HepG2 (cell line): ENCODE measurements at regions not wholly inside any gene's neighbourhood (a gene's known extent, or its start where the extent isn't known, plus 50 kb on each side); places are given as distances from the start of the nearest gene placed in this dataset.

Experiments
- ATAC-seq: fragments of 200-7000 bp; cut with Tn5 transposase; 3 replicates; pipeline ENCODE4 v1.9.1; 2020; ENCODE audit warnings: mild to moderate bottlenecking, moderate library complexity
- BruUV-seq: library from RNA; stranded (reverse); fragments of 400-500 nt; replicated peaks from 2 replicates; lab custom pipeline; 2021; lab: Mats Ljungman, UMichigan
- CTCF ChIA-PET: fragments of 300-600 bp; formaldehyde crosslinking; extraction: SDS; loops from one replicate; lab custom pipeline; 2021; ENCODE audit warnings: low total read pairs, inconsistent platforms, low intra/inter-chr PET ratio; lab: Yijun Ruan, JAX
- POLR2A ChIA-PET: fragments of 350-600 bp; sonication (Branson Sonifier 250); formaldehyde crosslinking; loops from one replicate; lab custom pipeline; 2020; ENCODE audit warnings: antibody characterized with exemption, inconsistent platforms; lab: Yijun Ruan, JAX
- DNase-seq: peaks from one replicate; pipeline ENCODE4 v3.0.0-alpha.2; 2015; ENCODE audit warnings: low spot score
- FAIRE-seq: peaks from 3 replicates; lab custom pipeline; 2011; peaks lifted over from hg19 to GRCh38; lab: Jason Lieb, UNC
- H2AFZ ChIP-seq: one replicate; pipeline ENCODE4 v1.6.1; 2011; ENCODE audit warnings: low read length, inconsistent platforms
- H3K27ac ChIP-seq: fragments of 300-600 bp; 3 replicates; pipeline ENCODE4 v1.8.0; 2011; ENCODE audit warnings: mixed run types, mild to moderate bottlenecking, mixed read lengths, low read length, inconsistent platforms; ENCODE audit not compliant: insufficient read depth; ENCODE audit errors: extremely low read length
- H3K27me3 ChIP-seq, 2 experiments: fragments of 200-600 bp in 1 of 2; 2 replicates in 1 of 2; 3 replicates in 1 of 2; pipeline versions ENCODE4 v1.6.0 to v1.8.0; 2011; ENCODE audit warnings: low read length in 2 of 2, mild to moderate bottlenecking in 2 of 2, moderate library complexity in 2 of 2, inconsistent platforms in 1 of 2; ENCODE audit not compliant: insufficient read depth in 2 of 2, control insufficient read depth in 1 of 2
- H3K36me3 ChIP-seq, 2 experiments: fragments of 200-600 bp in 1 of 2; replicated peaks in 1 of 2; 2 replicates in 1 of 2; 3 replicates in 1 of 2; pipeline versions ENCODE4 v1.5.1 to v1.8.0; 2011; ENCODE audit warnings: low read length in 2 of 2, inconsistent platforms in 1 of 2; ENCODE audit not compliant: insufficient read depth in 2 of 2, control insufficient read depth in 1 of 2
- H3K4me1 ChIP-seq: 2 replicates; pipeline ENCODE4 v1.5.1; 2012; ENCODE audit warnings: low read length, inconsistent platforms; ENCODE audit not compliant: insufficient read depth
- H3K4me2 ChIP-seq: 2 replicates; pipeline ENCODE4 v1.6.0; 2011; ENCODE audit warnings: low read depth, low read length, inconsistent platforms
- H3K4me3 ChIP-seq, 3 experiments: fragments of 200-600 bp in 1 of 3; sonication (generic), shearing (Covaris generic) in 1 of 3; replicated peaks in 1 of 3; 2 replicates each; pipeline ENCODE4 v1.5.1; 2011 to 2016; ENCODE audit warnings: low read length in 3 of 3, inconsistent platforms in 2 of 3, low read depth in 2 of 3, mild to moderate bottlenecking in 2 of 3, control low read depth in 1 of 3, mixed read lengths in 1 of 3; ENCODE audit not compliant: insufficient read depth in 1 of 3
- H3K79me2 ChIP-seq: one replicate; pipeline ENCODE4 v1.6.1; 2011; ENCODE audit warnings: low read length, inconsistent platforms; ENCODE audit not compliant: insufficient read depth
- H3K9ac ChIP-seq: 2 replicates; pipeline ENCODE4 v1.6.0; 2011; ENCODE audit warnings: mild to moderate bottlenecking, low read depth, low read length, inconsistent platforms; ENCODE audit not compliant: insufficient read depth
- H3K9me3 ChIP-seq: 2 replicates; pipeline ENCODE4 v1.5.1; 2012; ENCODE audit warnings: mild to moderate bottlenecking, low read length
- H4K20me1 ChIP-seq: 2 replicates; pipeline ENCODE4 v1.6.0; 2011; ENCODE audit warnings: inconsistent platforms, mild to moderate bottlenecking, low read length, moderate library complexity; ENCODE audit not compliant: insufficient read depth
- ELK4 ChIP-seq: sonication (generic); formaldehyde crosslinking; IDR thresholded peaks from 2 replicates; pipeline ENCODE4 v1.9.0; 2021; ENCODE audit warnings: missing genetic modification reagents, borderline replicate concordance
- IKZF1 ChIP-seq: fragments of 450-650 bp; IDR thresholded peaks from 2 replicates; pipeline ENCODE4 v1.7.1; 2016
- MEIS2 ChIP-seq: sonication (generic); formaldehyde crosslinking; IDR thresholded peaks from 2 replicates; pipeline ENCODE4 v1.9.0; 2021; ENCODE audit warnings: mild to moderate bottlenecking, missing genetic modification reagents
- PHF21A ChIP-seq: sonication (generic); formaldehyde crosslinking; IDR thresholded peaks from 2 replicates; pipeline ENCODE4 v1.5.0; 2020; ENCODE audit warnings: mild to moderate bottlenecking, missing genetic modification reagents
- POLR2A ChIP-seq, 2 experiments: IDR thresholded peaks; 2 replicates each; pipeline ENCODE4 v1.6.1; 2011; ENCODE audit warnings: low read depth in 2 of 2, low read length in 2 of 2, mild to moderate bottlenecking in 1 of 2, moderate library complexity in 1 of 2; ENCODE audit not compliant: insufficient read depth in 1 of 2
- ZBTB20 ChIP-seq: sonication (generic); formaldehyde crosslinking; IDR thresholded peaks from 2 replicates; pipeline ENCODE4 v1.8.1; 2023; ENCODE audit warnings: missing genetic modification reagents, low read depth, mild to moderate bottlenecking, borderline replicate concordance
- ZFAT ChIP-seq: sonication (generic); formaldehyde crosslinking; conservative IDR thresholded peaks from 2 replicates; pipeline ENCODE4 v1.8.1; 2023; ENCODE audit warnings: missing genetic modification reagents, inconsistent platforms
- ZFP37 ChIP-seq: sonication (generic); formaldehyde crosslinking; IDR thresholded peaks from 2 replicates; pipeline ENCODE4 v1.4.0; 2020; ENCODE audit warnings: missing genetic modification reagents, borderline replicate concordance
- ZFP62 ChIP-seq: sonication (generic); formaldehyde crosslinking; IDR thresholded peaks from 2 replicates; pipeline ENCODE4 v1.4.0; 2020; ENCODE audit warnings: missing genetic modification reagents
- ZNF766 ChIP-seq: sonication (generic); formaldehyde crosslinking; IDR thresholded peaks from 2 replicates; pipeline ENCODE4 v1.5.0; 2020; ENCODE audit warnings: missing genetic modification reagents, borderline replicate concordance
- ZNF800 ChIP-seq: sonication (generic); formaldehyde crosslinking; IDR thresholded peaks from 2 replicates; pipeline ENCODE4 v1.4.0; 2020; ENCODE audit warnings: missing genetic modification reagents
- WGBS: methylation state at CpG from one replicate; pipeline ENCODE4 v1.1.6; 2017; ENCODE audit warnings: low lambda C conversion rate; 5-methylcytosine and 5-hydroxymethylcytosine counted together
- in situ Hi-C: cut with HindIII; loops from 2 replicates; pipeline ENCODE4 v1.10.0; 2017; ENCODE audit warnings: low pct_unique_long_range_greater_than_20kb; ENCODE audit not compliant: extremely low pct_ligation_motif_present
- intact Hi-C: fragments of 100-400 bp; cut with micrococcal nuclease; formaldehyde crosslinking; loops from one replicate; pipeline ENCODE4 v1.10.0; 2022; ENCODE audit not compliant: unreplicated experiment
- TF ChIP-seq, protein P1 (sequence below): sonication (generic); formaldehyde crosslinking; IDR thresholded peaks from 2 replicates; pipeline ENCODE4 v1.4.0; 2020; ENCODE audit warnings: mild to moderate bottlenecking, missing genetic modification reagents
- TF ChIP-seq, protein P2 (sequence below): sonication (generic); formaldehyde crosslinking; IDR thresholded peaks from 2 replicates; pipeline ENCODE4 v1.4.0; 2020; ENCODE audit warnings: missing genetic modification reagents, borderline replicate concordance
- TF ChIP-seq, protein P3 (sequence below): sonication (generic); formaldehyde crosslinking; IDR thresholded peaks from 2 replicates; pipeline ENCODE4 v1.5.0; 2020; ENCODE audit warnings: mild to moderate bottlenecking, low read depth, missing genetic modification reagents, borderline replicate concordance
- TF ChIP-seq, protein P4 (sequence below): sonication (generic); formaldehyde crosslinking; IDR thresholded peaks from 2 replicates; pipeline ENCODE4 v1.4.0; 2020; ENCODE audit warnings: mild to moderate bottlenecking, low read depth, missing genetic modification reagents
- TF ChIP-seq, protein P5 (sequence below): sonication (generic); formaldehyde crosslinking; IDR thresholded peaks from 2 replicates; pipeline ENCODE4 v1.4.0; 2020; ENCODE audit warnings: missing genetic modification reagents, borderline replicate concordance

DNA sequence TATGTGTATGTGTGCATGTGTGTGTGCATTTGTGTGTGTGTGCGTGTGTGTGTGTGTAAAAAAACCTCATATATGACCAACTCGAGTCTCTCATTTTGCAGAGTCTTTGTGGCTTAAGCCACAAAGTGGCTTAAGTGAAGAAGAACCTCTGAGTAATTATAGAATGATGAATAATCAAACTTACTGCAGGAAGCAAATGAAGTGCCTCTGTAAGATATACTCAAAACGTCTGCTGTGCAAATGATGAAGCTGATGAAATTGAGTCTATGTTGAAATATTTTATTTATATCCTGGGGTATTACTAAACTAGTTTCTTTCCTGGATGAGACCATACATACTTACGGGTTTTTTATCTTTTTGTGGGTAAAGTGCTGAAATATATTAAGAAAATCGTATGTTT is 1198.7 kb downstream of the PCDH7 start (continued):
- TF ChIP-seq ZNF766: no peak

DNA sequence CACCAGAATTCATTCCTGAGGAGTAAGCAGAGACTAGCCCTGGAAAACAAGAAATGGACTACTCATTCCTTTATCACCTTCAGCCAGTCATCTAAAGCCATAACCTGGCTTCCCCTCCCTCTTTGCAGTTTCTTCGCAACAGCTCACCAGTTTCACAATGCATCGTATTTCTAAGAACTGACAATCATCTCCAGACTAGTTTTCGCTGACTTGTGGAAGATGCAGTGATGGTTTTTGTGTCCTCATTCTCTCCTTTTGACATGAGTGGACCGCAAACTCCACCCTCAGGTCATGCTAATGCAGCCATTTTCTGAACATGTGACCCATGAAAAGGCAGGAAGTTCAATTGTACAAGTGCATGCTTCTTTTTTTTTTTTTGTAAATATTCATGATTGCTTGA is 1203.5 kb downstream of the PCDH7 start:
- Histone ChIP-seq H3K4me3 (no peak overlapping the region), H3K9ac (no peak overlapping the region), H3K4me1 (no peaks in the 10 kb centered on the region), H3K4me2 (no peak overlapping the region), H3K9me3 (peaks cover 42% of the 10 kb centered on the region), H3K36me3 (no peaks in the 10 kb centered on the region), H4K20me1 (no peaks in the 10 kb centered on the region), H3K79me2 (no peaks in the 10 kb centered on the region), H3K27ac (no peak overlapping the region), H2AFZ (no peak overlapping the region), H3K27me3 (no peaks in the 10 kb centered on the region)
- ATAC-seq (no peak), DNase-seq (no peak), FAIRE-seq (no peak)
- intact Hi-C loops (no loop called here), in situ Hi-C loops (no loop called here)
- no TSS peak for BruUV-seq
- CTCF ChIA-PET: no interaction called here
- POLR2A ChIA-PET: no interaction called here
- WGBS: 66% methylated on average over 4 of the region's 4 CpGs
- TF ChIP-seq POLR2A (IDR thresholded peaks at IDR 0.05; ENCODE audit: insufficient read depth in 1 of 2, low read depth in 2 of 2, low read length in 2 of 2) (no peak), ELK4 (CRISPR knock-in tag) (no peak), ZBTB20 (CRISPR knock-in tag) (no peak), ZNF800 (CRISPR knock-in tag) (no peak), ZFAT (no peak), PHF21A (CRISPR knock-in tag) (no peak), MEIS2 (CRISPR knock-in tag) (no peak), ZFP62 (no peak), IKZF1 (no peak), ZFP37 (CRISPR knock-in tag) (no peak)
- TF ChIP-seq, protein P1, sequence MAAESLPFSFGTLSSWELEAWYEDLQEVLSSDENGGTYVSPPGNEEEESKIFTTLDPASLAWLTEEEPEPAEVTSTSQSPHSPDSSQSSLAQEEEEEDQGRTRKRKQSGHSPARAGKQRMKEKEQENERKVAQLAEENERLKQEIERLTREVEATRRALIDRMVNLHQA (CRISPR knock-in tag): no peak
- TF ChIP-seq, protein P2, sequence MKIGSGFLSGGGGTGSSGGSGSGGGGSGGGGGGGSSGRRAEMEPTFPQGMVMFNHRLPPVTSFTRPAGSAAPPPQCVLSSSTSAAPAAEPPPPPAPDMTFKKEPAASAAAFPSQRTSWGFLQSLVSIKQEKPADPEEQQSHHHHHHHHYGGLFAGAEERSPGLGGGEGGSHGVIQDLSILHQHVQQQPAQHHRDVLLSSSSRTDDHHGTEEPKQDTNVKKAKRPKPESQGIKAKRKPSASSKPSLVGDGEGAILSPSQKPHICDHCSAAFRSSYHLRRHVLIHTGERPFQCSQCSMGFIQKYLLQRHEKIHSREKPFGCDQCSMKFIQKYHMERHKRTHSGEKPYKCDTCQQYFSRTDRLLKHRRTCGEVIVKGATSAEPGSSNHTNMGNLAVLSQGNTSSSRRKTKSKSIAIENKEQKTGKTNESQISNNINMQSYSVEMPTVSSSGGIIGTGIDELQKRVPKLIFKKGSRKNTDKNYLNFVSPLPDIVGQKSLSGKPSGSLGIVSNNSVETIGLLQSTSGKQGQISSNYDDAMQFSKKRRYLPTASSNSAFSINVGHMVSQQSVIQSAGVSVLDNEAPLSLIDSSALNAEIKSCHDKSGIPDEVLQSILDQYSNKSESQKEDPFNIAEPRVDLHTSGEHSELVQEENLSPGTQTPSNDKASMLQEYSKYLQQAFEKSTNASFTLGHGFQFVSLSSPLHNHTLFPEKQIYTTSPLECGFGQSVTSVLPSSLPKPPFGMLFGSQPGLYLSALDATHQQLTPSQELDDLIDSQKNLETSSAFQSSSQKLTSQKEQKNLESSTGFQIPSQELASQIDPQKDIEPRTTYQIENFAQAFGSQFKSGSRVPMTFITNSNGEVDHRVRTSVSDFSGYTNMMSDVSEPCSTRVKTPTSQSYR (CRISPR knock-in tag): no peak
- TF ChIP-seq, protein P3, sequence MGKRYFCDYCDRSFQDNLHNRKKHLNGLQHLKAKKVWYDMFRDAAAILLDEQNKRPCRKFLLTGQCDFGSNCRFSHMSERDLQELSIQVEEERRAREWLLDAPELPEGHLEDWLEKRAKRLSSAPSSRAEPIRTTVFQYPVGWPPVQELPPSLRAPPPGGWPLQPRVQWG (CRISPR knock-in tag): no peak
- TF ChIP-seq, protein P4, sequence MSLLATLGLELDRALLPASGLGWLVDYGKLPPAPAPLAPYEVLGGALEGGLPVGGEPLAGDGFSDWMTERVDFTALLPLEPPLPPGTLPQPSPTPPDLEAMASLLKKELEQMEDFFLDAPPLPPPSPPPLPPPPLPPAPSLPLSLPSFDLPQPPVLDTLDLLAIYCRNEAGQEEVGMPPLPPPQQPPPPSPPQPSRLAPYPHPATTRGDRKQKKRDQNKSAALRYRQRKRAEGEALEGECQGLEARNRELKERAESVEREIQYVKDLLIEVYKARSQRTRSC (CRISPR knock-in tag): no peak
- TF ChIP-seq, protein P5, sequence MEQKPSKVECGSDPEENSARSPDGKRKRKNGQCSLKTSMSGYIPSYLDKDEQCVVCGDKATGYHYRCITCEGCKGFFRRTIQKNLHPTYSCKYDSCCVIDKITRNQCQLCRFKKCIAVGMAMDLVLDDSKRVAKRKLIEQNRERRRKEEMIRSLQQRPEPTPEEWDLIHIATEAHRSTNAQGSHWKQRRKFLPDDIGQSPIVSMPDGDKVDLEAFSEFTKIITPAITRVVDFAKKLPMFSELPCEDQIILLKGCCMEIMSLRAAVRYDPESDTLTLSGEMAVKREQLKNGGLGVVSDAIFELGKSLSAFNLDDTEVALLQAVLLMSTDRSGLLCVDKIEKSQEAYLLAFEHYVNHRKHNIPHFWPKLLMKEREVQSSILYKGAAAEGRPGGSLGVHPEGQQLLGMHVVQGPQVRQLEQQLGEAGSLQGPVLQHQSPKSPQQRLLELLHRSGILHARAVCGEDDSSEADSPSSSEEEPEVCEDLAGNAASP (CRISPR knock-in tag): no peak
